GM18517 (cell line): ENCODE measurements at regions not wholly inside any gene's neighbourhood (a gene's known extent, or its start where the extent isn't known, plus 50 kb on each side); places are given as distances from the start of the nearest gene placed in this dataset.

ENCODE experiments used
- ATAC-seq: cut with Tn5 transposase; IDR thresholded peaks from one replicate; pipeline ENCODE4 v1.9.1; 2021; ENCODE audit warnings: mild to moderate bottlenecking, moderate library complexity; ENCODE audit not compliant: unreplicated experiment

- ATAC-seq = no peak
These were observed 513.4 kb downstream of the TNS1 start for GRCh38 chr2:217489145-217489960.

GRCh38 chr2:217484046-217484445, 518.7 kb downstream of the TNS1 start:
- no peak for ATAC-seq

GRCh38 chr2:217482056-217482710, 520.6 kb downstream of the TNS1 start:
- no peak for ATAC-seq

- ATAC-seq = no peak
These were observed 521.2 kb downstream of the TNS1 start for GRCh38 chr2:217481577-217481976.

- no peak for ATAC-seq
These were observed 523.2 kb downstream of the TNS1 start for GRCh38 chr2:217479566-217479965.

- ATAC-seq = no peak
These were observed 523.9 kb downstream of the TNS1 start for GRCh38 chr2:217478831-217479455.

- ATAC-seq = no peak
These were observed 525.2 kb downstream of the TNS1 start for GRCh38 chr2:217477583-217477982.

- ATAC-seq = no peak
These were observed 527.0 kb downstream of the TNS1 start for GRCh38 chr2:217475791-217476190.

- ATAC-seq = no peak
These were observed 527.7 kb downstream of the TNS1 start for GRCh38 chr2:217475101-217475500.

GRCh38 chr2:217471319-217471718, 531.5 kb downstream of the TNS1 start:
- no peak for ATAC-seq

GRCh38 chr2:217469203-217469810, 533.5 kb downstream of the TNS1 start:
- no peak for ATAC-seq

- ATAC-seq = no peak
These were observed 534.6 kb downstream of the TNS1 start for GRCh38 chr2:217468042-217468830.

- no peak for ATAC-seq
These were observed 535.5 kb downstream of the TNS1 start for GRCh38 chr2:217467331-217467730.

- ATAC-seq = no peak
These were observed 536.0 kb downstream of the TNS1 start for GRCh38 chr2:217466805-217467204.

GRCh38 chr2:217466104-217466503, 536.7 kb downstream of the TNS1 start:
- no peak for ATAC-seq

GRCh38 chr2:217465100-217465499, 537.7 kb downstream of the TNS1 start:
- ATAC-seq = no peak

- no peak for ATAC-seq
These were observed 539.3 kb downstream of the TNS1 start for GRCh38 chr2:217463402-217464075.

- ATAC-seq = no peak
These were observed 540.7 kb downstream of the TNS1 start for GRCh38 chr2:217462121-217462520.

GRCh38 chr2:217461674-217462073, 541.1 kb downstream of the TNS1 start:
- no peak for ATAC-seq
